Fibroblast of peridontal ligament (primary cell): ENCODE measurements at regions not wholly inside any gene's neighbourhood (a gene's known extent, or its start where the extent isn't known, plus 50 kb on each side); places are given as distances from the start of the nearest gene placed in this dataset.

Experiments used
- DNase-seq: peaks from one replicate; pipeline ENCODE4 v3.0.0-alpha.2; 2010; ENCODE audit errors: extremely low read depth

GRCh38 chr6:169955731-169956437 is 204.5 kb downstream of the ERMARD start:
- DNase-seq: no peak

DNA sequence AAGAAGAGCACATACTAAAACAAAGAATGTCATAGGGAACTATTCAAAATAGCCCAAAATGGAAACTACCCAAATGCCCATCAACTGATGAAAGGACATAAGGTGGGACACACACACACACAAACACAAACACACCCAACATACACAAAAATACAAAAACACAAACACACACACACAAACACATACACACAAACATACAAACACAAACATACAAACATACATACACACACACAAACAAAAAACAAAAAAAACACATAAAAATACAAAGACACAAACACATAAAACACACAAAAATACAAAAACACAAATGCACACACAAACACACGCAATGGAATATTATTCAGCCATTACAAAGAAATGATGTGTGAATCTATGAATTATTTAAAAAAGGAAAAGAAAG is 203.6 kb downstream of the ERMARD start:
- no peak for DNase-seq

DNA sequence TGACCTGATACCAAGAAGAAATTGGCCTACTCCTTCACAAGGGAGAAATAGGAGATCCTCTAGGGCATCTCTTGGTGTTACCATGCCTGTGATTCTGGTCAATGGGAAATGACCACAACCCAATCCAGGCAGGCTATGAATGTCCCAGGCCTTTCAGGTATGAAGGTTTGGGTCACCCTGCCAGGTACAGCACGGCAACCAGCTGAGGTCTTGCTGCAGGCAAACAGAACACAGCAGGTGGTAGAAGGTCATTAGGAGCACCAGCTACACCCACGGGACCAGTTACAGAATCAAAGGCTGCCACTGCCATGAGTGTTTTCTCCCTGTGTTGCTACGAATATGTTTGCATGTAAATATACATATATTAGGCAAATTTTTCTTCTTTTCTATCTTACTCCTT is 202.3 kb downstream of the ERMARD start:
- DNase-seq: no peak

- DNase-seq: no peak
Observed at GRCh38 chr6:169950558-169950957, 199.1 kb downstream of the ERMARD start.

- DNase-seq: no peak
Observed at GRCh38 chr6:169949511-169950097, 198.2 kb downstream of the ERMARD start.

GRCh38 chr6:169946971-169947370 is 195.5 kb downstream of the ERMARD start:
- no peak for DNase-seq

- no peak for DNase-seq
Observed at GRCh38 chr6:169945117-169945516, 193.7 kb downstream of the ERMARD start.

- DNase-seq: no peak
Observed at GRCh38 chr6:169944415-169944814, 193.0 kb downstream of the ERMARD start.

GRCh38 chr6:169944061-169944337 is 192.6 kb downstream of the ERMARD start:
- DNase-seq: no peak

DNA sequence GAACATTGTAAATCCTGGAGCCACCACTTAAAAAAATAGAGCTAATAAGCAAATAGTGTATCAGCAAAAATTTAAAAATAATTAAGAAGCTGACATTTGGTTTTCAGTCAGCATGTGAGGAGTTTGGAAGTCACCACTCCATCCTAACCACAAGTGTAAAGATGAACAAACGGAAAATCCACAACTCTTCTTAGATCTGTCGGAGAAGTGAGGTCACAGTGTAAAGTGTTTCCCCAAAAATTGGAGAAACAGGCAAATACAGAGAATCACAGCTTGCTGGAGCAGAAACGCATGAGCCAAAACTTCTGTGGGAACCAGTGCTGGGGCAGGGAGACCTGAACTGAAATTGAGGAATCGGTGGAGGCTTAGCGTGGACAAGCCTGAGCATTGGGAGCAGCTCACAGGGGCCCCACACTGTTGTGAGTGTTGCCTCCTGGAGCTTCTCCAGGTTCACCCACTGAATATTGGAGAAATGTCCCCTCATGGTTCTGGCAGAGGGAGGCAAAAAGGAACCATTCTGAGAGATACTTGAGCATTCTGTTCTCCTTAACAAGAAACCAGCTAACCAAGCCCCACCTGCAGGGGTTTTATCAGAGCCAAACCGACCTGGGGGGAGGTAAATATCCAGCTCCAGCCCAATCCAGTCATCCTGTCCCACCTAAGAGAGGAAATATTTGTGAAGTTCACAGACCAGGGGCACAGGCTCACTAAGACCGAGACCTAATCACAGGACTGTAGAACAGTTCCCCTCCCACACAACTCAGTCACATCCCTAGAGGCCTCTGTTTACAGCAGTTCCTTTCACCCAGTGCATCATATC is 192.0 kb downstream of the ERMARD start:
- DNase-seq: no peak

DNA sequence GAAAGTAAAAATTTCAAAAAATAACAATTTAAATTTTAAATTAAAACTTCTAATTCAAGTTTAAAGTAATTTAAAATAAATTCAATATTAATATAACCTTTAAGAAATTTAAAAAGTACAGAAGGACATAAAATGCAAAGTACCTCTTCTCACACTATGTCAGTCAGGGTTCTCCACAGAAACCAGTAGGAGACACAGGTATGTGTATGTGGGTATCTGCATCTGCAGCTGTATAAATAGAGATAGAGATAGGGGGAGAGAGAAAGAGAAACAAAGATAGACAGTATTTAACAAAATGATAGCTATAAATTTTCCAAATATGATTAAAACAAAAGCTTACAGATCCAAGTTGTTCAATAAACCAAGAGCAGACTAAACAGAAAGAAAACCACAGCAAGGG is 190.8 kb downstream of the ERMARD start:
- no peak for DNase-seq

- no peak for DNase-seq
Observed at GRCh38 chr6:169940481-169941271, 189.3 kb downstream of the ERMARD start.

- DNase-seq: no peak
Observed at GRCh38 chr6:169939554-169940164, 188.2 kb downstream of the ERMARD start.

GRCh38 chr6:169938731-169939130 is 187.3 kb downstream of the ERMARD start:
- DNase-seq: no peak

- no peak for DNase-seq
Observed at GRCh38 chr6:169938262-169938701, 186.9 kb downstream of the ERMARD start.

- DNase-seq: no peak
Observed at GRCh38 chr6:169937389-169938261, 186.2 kb downstream of the ERMARD start.

DNA sequence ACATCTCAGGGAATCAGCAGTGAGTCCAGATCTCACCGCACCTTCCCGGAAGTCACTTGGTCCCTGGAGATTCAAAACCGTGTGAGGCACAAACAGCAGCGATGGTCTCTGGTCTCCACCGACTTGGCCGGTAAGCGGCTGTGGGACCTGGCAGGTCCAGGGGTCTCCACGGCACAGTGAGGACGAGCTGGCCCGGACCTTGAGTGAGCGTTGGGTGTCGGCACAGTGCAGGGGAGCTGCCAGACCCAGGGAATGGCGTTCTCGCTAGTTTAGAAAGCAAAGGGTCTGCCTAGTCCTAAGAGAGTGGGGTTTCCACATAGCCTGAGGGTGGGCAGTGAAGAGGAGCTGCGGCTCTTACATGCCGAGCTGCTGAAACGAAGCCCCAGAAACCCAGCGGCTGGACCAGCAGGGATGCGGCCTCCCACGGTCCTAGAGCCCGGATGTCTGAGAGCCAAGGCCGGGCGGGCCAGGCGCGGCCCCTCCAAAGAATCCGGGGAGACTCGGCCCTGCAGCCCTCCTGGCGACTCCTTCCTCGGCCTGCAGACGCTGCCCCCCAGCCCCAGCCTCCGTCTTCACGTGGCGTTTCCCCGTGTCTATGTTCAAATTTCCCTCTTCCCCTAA is 185.0 kb downstream of the ERMARD start:
- DNase-seq: no peak

DNA sequence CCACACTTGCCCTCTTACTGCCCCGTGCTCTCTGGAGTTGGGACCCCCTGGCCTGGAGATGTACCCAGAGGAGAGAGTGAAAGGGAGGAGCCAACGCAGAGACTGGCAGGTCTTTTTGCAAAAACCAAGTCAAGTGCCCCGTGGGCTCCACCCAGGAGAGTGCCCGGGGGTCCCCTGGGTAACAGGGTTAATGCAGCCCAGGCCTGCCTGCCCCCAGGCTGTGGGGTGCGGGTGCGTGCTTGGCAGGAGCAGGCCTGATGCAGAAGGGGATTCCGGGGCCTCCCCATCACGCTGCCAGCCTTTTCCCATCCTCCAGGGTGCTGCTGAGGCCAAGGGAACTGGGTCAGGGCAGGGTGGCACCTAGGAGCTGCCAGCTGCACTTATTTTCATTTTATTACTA is 184.4 kb downstream of the ERMARD start:
- DNase-seq: no peak

DNA sequence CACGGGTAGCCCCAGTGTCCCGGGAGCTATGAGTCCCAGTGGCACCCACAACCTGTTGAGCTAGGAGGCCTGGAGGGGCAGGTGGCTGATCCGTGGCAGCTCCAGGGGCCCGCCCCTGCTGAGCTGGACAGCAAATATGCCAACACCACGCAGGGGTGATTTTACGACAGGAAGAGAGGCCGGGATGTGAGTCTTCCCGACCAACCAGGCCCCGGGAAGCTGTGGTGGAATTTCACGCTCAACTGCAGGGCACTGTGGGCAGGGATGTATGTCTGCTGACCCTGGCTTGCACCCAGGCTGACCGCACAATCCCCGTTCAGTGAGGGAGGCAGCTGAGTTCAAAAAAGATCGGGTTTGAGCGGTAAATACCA is 183.9 kb downstream of the ERMARD start:
- DNase-seq: no peak

DNA sequence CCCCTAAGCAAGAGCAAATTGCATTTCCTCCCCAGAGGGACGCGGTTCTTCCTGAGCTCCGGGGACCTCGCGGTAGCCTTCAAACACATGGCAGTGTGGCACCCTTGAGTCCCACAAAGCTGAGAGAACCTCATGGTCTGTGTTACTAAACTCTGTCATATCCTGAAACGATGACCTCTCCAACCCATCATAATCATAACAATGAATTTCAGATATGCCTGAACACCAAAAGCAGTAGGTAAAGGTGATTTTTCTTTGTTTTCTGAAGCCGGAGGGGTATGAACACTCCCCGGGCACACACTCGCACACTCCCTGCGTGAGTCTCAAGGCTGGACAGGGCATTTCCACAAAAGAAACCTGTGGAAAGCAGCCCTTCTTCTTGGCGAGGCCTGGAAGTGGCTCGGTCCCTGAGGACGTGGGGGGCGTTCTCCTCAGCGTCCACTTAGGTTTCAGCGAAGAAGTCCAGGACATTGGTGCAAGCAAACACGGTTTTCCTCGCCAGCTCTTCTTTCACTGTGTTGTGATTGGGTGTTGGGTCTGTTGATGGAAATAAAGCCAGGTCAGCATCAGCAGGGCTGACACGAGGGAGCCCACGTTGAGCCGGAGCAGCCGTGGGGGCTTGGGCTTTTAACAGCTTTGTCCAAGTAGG is 183.4 kb downstream of the ERMARD start:
- DNase-seq: no peak
